Astrocyte of the spinal cord (primary cell): ENCODE measurements at regions not wholly inside any gene's neighbourhood (a gene's known extent, or its start where the extent isn't known, plus 50 kb on each side); places are given as distances from the start of the nearest gene placed in this dataset.

ENCODE experiments used
- DNase-seq: peaks from one replicate; pipeline ENCODE4 v3.0.0; 2011; ENCODE audit warnings: low read depth, low spot score
- H3K4me3 ChIP-seq: 2 replicates; pipeline ENCODE4 v1.5.1; 2011; ENCODE audit warnings: low read depth, mild to moderate bottlenecking, low read length, moderate library complexity
- CTCF ChIP-seq: IDR thresholded peaks from 2 replicates; pipeline ENCODE4 v1.5.1; 2012; ENCODE audit warnings: low read depth, mild to moderate bottlenecking, low read length, inconsistent platforms
- in situ Hi-C: cut with HindIII; loops from 2 replicates; pipeline ENCODE4 v1.10.0; 2017; ENCODE audit warnings: low sequenced_read_pairs

- TF ChIP-seq CTCF: no peak
Observed at GRCh38 chr2:155715705-155716104, 616.8 kb downstream of the NR4A2 start.

GRCh38 chr2:155714983-155715382, 617.5 kb downstream of the NR4A2 start:
- H3K4me3 ChIP-seq: no peak overlapping the region
- in situ Hi-C loops: no loop called here
- no peak for TF ChIP-seq CTCF
- DNase-seq: no peak

More at GRCh38 chr2:155715705-155716104, 616.8 kb downstream of the NR4A2 start:
- no peak overlapping the region for H3K4me3 ChIP-seq
- in situ Hi-C loops: no loop called here
- DNase-seq: no peak

- DNase-seq: no peak
- H3K4me3 ChIP-seq: no peak overlapping the region
- in situ Hi-C loops: no loop called here
- TF ChIP-seq CTCF: no peak
Observed at GRCh38 chr2:155708071-155708470, 624.5 kb downstream of the NR4A2 start.

GRCh38 chr2:155703917-155704316, 628.6 kb downstream of the NR4A2 start:
- DNase-seq: no peak
- no peak overlapping the region for H3K4me3 ChIP-seq
- no peak for TF ChIP-seq CTCF
- in situ Hi-C loops: no loop called here

GRCh38 chr2:155703048-155703447, 629.5 kb downstream of the NR4A2 start:
- DNase-seq: no peak
- no peak overlapping the region for H3K4me3 ChIP-seq
- TF ChIP-seq CTCF: no peak
- in situ Hi-C loops: no loop called here

GRCh38 chr2:155701721-155702120, 630.8 kb downstream of the NR4A2 start:
- no peak for DNase-seq
- no peak for TF ChIP-seq CTCF
- H3K4me3 ChIP-seq: no peak overlapping the region
- in situ Hi-C loops: no loop called here

- no peak for DNase-seq
- H3K4me3 ChIP-seq: no peak overlapping the region
- in situ Hi-C loops: no loop called here
- no peak for TF ChIP-seq CTCF
Observed at GRCh38 chr2:155696571-155696970, 636.0 kb downstream of the NR4A2 start.
